ELF-1 (cell line): ENCODE measurements at regions not wholly inside any gene's neighbourhood (a gene's known extent, or its start where the extent isn't known, plus 50 kb on each side); places are given as distances from the start of the nearest gene placed in this dataset.
"Not testable (repeated sequence)": the region's sequence is repeated elsewhere in the genome, so short reads cannot be mapped to it uniquely, and the experiment has no call there.

ENCODE experiments used
- DNase-seq: peaks from one replicate; pipeline ENCODE4 v3.0.0-alpha.2; 2016; ENCODE audit warnings: low read depth, low spot score

DNA sequence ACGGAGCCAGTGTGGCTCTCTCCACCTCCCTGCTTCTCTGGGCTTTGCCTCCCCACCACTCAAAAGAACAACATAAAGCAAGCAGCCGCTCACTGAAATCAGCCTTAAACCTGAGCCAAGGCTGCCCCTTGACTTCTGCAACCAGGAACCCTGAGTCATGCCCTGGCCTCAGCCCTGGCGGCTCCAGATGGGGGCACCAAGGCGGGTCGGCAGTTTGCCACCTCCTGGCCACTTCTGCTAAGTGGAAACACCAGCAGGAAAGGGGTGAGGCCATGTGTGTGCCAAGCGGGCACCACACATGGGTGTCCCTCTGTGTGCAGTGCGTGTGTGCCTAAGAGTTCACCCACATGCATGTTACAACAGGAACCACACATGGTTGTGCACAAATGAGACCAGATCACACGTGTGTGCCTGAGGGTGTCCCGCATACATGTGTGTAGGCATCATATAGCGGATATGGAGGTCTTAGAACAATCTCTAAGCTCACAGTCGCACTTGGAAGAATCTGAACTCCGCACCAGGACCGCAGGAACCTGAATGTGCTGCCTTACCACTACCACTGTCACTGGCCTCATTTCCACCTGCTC is 221.2 kb downstream of the MN1 start:
- DNase-seq = no peak

DNA sequence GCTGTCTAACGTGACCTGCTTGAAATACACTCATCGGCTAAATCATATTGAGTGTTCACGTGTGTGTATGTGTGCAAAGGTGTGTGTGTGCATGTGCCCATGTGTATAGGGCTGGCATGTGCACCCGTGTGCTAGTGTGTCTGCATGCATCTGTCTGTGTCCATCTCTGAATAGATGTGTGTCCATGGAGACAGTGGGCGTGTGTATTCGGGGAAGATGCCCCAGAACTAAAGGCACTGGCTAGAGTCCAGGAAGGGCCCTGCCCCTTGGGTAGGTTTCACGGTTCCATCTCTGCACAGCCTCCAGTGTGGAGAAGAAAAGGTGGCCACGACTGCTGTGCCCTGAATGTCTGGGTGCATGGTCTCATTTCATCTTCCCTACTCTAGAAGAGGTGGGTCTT is 220.3 kb downstream of the MN1 start:
- DNase-seq = no peak

DNA sequence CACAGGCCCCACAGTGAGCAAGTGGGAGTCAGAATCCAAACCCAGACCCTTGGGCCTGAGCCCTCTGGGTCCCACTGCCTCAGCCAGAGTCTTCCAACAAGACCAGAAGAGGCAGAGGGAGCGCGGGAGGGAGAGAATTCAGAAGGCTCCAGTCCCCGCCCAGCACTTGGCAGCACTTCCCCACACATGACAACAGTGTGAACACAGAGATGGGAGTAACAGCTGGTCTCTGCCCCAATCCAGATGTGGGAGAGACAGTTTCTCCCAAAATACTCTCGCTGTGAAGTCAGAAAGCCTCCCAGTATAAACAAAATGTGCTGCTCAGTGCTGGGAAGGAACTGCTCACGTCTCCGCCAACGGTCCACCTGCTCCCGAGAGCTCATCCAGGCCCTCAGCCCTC is 219.9 kb downstream of the MN1 start:
- no peak for DNase-seq

DNA sequence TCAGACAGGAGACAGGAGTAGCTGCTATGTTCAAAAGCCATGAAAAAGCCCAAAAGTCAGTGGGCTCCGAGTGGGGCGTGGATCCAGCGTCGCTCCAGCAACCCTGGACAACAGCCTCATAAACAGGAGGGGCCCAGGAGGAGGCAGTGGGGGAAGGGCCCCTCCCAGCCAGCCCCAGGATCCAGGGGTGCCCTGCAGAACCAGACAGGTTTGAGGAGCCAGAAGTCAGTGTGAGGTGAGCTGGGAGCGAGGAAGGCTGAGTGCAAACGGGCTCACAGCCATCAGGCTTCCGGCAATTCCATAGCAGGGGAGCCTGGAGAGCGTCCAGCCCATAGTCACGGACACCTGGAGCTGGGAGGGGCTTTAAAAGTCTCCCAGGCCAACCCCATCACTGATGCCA is 217.7 kb downstream of the MN1 start:
- DNase-seq = no peak

DNA sequence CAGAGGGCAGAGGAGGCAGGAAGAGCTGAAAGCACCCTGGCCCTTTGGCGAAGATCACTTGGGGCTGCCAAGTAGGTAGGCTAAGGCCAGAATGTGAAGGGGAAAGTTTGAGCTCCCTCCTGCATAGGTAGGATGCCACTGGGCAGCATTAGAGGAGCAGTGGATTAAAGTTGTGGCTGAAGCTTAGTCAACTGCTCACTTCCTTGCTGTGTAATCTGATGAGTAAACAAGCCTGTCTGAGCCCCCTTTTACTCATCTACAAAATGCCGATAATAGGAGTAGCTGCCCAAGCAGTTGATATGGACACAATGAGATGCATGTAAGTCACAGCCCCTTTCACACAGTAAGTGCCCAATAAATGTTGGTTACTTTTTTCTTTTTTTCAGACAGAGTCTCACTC is 216.4 kb downstream of the MN1 start:
- no peak for DNase-seq

DNA sequence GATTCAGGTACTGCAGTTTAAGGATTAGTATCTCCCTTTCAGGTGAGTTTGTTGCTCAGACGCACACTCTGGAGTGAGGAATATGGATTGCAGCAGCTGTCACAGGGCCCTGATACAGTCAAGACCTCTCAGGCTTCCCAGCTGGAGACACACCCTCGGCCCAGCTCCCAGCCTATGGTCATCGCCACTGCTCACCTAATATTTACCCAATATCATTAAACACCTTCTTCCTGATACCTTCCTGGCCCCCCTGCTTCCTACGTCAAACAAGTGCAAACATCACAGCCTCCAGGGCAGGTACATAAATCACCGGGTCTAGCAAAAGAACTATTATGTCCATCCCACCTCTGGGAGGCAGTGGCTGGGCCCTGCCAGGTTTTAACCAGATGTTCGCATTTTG is 213.3 kb downstream of the MN1 start:
- DNase-seq = no peak

DNA sequence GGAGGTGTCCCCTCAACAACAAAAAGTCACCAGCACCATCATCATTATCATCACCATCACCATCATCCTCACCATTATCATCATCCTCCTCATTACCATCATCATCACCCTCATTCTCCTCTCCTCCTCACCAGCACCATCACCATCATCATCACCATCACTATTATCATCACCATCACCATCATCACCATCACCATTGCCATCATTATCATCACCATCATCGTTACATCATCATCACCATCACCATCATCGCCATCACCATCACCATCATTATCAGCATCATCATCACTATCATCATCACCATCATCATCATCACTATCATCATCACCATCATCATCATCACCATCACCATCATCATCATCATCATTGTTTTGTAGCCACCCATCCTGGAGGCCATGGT is 212.6 kb downstream of the MN1 start:
- DNase-seq = no peak

DNA sequence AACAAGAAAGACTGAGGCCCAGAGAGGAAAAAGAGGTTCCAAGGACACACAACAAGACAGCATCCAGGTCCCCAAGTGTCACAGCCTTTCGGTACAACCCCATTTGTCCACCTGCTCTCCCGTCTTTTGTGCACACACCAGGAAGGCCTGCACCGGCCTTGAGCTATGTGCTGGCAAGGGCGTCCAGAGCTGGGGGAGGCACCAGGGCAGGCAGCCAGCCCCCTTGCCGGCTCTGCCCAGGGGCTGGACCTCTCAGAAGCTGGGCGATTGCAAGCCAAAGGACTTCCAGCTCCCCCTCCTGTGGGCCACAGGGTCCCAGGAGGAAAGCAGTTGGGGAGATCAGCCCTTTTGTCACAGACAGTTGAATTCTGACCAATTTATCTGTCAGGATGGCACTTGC is 210.5 kb downstream of the MN1 start:
- no peak for DNase-seq

DNA sequence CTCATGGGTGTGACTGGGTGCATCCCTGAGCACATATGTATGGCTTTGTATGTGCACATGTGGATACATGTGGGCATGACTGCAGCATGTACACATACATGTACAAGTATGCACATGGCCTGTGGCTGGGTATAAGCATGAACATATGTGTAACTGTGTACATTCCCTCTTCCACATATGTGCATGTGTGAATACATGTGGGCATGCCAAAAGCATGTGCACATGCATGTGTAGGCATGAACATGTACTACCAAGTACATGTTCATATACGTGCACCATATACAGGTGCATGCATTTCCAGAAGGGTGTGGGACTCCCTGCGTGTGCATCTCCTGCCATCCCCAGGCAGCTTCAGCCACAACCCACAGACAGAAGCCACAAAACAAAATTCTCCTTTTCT is 208.2 kb downstream of the MN1 start:
- DNase-seq = no peak

DNA sequence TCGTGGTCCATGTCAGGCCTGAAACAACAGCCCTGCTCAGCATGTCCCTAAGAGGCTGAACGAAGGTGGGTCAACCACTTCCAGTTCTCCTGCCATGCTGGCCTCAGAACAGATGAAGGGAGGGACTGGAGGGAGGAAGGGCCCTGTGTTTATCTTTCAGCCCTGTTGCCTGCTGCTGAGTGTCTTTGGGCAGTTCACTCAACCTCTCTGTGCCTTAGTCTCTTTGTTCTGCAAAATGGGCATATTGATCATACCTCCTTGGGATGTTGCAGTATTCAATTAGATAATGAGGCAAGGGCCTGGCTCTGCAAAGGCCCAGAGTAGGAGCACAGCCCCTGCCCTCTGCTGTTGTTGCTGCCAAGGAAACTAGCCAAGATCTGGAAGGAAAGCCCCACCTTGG is 207.5 kb downstream of the MN1 start:
- no peak for DNase-seq

DNA sequence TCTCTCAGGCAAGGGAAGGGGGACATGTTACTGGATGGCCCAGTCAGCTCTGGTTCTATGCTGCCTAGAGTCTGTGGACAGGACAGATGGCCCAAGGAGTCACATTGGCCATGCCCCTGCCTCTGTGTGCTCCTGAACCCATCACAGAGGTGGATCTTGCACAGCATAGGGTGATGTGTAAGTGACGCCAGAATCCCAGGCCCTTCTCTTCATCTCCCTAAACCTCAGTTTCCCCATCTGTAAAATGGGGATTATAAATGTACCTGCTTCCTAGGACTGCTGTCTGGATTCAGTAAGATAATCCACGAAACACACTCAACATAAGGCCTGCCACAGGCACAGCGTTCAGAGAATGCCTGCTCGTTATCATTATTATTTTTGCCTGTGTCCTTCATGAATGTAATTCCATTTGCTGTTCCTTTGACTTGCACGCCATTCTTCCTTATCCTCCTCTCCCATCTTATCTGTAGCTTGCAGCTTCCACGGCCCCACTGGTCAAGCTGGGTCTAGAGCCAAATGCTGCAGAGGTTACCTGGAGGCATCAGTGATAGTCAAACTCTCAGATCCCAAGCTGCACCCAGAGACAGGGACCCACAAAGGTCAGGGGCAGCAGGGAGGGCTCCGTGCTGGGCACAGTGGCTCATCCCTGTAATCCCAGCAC is 207.0 kb downstream of the MN1 start:
- DNase-seq = no peak

DNA sequence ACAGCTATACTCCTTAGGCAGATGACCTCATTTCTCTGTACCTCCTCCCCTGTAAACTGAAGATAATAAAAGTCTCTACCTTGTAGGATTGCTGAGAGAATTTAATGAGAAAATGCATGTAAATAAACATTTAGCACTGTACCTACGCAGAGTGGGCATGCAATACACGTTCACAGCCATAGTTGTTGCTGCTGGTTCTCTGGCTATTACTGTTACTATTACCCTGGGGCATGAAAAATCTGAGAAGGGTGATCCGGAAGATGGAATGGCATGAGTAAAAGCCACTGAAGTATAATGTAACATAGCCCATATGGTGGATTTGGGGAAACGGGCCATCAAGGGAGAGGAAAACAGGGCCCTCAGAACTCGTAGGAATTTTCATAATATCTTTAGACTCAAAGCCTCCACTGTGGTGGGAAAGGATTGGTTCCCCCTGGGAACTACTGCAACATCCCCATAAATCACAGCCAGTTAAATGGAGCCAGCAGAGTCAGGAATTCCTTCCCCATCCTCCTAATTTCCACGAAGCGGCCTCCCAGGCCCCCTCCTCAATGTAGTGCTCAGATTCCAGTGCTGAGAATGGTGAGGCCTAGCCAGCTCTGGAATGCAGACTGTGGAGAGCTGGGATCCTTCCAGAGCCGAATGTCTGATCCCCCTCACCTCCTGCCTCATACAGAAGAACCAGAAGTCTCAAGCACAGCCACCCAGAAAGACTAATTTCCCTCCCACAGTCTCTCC is 205.3 kb downstream of the MN1 start:
- no peak for DNase-seq

DNA sequence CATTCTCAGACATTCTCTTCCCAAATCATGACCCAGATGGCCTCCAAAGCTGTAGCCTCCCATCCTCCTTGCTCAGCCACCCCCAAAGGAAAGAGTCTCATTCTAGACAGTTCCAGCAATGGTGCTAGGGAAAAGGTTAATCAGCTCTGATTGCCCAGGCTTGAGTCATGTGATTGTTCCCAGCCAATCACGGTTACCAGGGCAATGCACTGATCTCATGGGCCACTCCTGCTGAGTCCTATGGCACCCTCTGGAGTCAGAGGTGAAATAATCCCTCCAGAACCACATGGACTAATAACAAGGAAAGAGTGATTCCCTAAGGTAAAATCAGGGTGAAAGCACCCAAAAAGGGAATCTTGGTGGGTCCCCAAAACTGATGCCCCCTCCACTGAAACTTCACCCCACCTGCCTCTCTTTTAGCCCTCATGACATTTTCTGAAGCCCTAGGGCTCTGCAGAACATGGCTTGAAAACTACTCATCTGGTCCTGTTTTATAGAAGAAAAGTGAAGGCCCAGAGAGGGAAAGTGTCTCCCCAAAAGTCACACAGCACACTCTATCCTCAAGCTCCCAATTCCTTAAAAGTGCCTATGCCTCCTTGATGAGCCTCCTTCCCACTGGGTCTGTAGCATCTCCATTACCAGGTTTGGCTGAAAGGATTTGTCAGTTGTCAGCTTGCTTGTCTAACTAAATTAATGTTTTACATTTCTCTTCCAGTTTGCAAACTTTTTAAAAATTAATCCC is 203.7 kb downstream of the MN1 start:
- DNase-seq = no peak

DNA sequence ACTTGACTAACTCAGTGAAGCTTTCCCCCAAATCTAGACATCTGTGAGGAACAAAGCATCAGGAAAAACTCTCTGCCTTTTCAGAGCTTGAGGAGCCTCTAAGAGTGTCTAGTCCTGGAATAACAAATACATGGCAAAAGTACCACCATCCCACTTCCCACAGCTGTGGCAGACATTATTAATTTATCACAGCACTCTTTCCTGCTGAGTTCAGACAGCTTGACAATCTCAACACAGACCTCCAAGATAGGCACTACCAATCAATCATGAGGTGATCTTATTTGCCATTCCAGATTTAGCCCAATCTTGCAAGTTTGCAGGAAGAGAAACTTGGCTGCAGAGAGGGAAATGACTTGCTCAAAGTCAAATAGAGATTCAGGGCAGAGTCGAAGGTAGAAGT is 202.8 kb downstream of the MN1 start:
- no peak for DNase-seq

DNA sequence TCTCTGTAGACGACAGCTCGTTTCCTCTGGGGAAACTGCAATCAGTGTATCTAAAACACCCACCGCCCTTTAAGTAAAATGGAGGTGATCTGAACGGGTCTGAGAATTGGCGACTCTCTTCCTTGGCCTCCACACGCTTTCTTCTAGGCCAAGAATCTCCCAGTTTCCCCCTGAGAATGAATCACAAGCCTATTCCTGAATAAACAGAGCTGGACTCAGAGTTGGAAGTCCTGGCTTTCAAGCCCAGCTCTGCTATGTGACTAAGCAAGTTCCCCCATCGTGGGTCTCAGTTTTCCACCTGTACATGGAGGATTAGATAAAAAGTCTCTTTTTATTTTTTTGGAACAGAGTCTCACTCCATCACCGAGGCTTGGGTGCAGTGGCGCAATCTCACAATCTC is 200.4 kb downstream of the MN1 start:
- no peak for DNase-seq

DNA sequence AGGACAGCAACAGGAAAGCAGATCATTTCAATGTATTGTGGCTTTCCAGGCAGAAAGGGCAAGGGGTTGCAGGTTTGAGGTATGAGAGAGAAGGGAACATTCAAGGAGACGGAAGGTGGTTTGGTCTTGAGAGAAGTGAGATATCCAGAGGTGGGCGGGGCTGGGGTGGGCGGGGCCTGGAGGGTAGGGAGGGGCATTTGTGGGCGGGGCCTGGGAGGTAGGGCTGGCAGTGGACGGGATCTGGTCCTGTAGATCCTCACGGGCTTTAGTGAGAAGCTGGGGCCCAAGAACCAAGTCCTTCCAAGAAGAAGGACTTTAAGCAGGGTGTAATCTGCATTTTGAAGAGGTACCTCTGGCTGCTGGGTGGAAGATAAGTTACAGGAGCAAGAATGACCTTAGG is 199.2 kb downstream of the MN1 start:
- no peak for DNase-seq

DNA sequence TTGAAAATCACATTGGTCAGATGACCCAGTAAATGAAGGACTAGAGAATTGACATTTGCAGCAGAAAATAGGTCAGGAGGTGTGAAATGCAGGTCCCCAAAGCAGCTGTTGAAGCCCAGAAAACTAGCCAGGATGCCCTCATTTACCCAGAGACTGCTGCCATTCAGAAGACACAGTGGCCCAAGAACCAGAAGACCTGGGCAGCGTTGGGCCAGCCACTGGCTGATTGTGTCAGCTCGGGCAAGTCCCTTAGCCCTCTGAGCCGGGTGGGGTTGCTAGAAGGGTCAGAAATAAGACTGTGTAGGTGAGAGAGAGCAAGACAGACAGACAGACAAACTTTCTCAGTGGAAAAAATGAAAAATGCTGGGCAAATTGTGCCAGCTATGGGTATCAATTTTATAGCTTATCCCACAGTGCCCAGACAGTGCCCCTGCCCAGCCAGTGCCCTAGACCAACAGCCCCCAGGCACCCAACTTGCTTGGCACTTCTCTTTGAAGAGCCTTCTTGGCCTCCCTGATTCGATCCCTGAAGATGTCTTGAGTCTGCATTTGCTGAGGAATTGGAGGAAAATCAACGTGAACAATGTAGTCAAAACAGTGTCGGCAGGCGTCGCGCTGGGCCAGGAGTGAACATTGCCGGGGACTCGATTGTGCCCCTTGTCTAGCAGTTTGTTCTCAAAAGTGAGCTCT is 198.3 kb downstream of the MN1 start:
- DNase-seq = no peak

DNA sequence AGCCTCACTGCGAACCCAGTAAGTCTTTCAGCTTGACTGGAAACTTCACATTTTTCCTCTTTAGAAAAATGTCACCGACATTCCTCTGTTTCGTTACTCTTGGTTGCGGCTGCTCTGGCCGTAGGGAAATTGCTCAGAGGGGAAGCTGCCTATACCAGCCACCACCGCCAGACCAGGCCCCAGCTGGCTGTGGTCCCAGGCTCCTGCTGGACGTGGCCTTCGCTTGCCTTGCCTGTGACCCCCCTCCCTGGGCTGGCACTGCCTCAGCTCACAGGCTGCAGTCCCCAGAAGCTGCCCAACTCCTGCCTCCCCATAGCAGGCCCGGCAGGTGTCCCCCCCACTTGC is 197.8 kb downstream of the MN1 start:
- peak; percentile 59 for DNase-seq

DNA sequence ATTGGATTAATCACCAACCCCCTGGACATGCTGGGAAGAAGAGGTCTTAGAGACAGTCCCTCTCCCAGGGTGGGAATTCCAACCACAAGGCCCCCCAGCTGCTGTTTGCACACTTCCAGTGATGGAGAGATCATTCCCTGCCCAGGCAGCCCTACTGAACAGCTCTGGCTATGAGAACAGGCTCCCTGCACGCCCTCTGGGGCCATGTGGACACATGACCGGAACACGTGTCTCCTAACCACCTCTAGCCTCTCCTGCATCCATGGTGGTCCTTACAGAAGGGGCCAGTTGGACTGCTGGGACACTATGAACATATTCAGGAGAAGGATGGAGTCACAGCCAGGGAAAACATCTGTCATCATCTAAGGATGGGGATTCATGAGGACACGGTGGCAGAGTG is 196.2 kb downstream of the MN1 start:
- no peak for DNase-seq

DNA sequence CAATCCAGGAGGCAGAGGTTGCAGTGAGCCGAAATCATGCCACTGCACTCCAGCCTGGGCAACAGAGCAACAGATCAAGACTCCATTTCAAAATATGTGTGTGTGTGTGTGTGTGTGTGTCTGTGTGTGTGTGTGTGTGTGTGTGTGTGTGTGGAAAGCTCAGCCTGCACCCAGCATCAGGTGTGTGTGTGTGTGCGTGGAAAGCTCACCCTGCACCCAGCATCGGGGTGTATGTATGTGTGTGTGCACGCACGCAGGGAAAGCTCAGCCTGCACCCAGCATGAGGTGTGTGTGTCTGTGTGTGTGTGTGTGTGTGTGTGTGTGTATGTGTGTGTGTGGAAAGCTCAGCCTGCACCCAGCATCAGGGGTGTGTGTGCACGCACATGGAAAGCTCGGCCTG is 193.8 kb downstream of the MN1 start:
- not testable (repeated sequence) for DNase-seq

DNA sequence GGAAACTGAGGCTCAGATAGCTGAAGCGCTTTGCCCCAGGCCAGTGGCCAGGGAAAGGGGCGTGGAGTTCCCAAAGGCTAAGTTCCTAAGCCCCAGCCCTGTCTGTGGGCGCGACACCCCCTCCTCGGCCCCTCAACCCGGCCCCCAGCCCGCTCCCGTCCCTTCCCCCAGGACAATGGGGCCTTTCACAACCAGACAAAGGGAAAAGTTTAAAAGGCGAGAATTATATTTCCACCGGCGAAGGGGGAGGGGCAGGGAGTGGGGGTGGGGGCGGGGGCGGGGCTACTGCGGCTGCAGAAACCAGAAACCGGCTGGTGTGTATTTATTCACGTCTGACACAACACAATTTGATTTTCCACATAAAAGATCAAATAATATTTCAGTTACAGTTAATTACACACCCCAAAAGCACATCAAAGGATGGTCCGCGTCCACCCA is 192.1 kb downstream of the MN1 start:
- DNase-seq = no peak

DNA sequence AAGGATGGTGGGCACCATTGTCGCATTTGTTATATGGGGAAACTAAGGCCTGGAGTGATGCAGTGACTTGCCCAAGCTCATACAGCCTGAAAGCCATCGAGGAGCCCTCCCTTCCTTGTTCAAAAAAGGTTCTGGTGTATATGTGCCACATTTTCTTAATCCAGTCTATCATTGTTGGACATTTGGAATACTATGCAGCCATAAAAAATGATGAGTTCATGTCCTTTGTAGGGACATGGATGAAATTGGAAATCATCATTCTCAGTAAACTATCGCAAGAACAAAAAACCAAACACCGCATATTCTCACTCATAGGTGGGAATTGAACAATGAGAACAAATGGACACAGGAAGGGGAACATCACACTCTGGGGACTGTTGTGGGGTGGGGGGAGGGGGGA is 191.4 kb downstream of the MN1 start:
- not testable (repeated sequence) for DNase-seq
